ENCODE measurements at regions not wholly inside any gene's neighbourhood (a gene's known extent, or its start where the extent isn't known, plus 50 kb on each side); places are given as distances from the start of the nearest gene placed in this dataset.

DNA sequence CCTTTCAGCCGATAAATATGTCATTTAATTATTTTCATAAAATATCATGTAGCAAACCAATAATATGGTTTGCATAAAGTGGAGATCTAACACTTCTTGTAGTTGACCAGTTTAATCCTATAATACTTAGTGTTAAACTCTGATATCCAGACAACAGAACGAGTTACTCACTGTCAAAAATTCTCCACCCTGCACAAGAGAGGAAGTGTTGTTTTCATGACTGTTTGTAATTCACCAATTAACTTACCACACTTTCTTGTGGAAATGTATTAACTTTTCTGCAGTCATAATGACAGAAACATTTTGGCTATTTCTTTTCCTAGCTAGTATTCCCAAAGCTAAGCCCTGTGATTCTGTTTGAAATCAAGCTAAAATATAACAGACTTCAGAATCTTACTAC, 555.3 kb upstream of the FTMT start:
- no peak overlapping the region for H3K4me3 ChIP-seq (ENCODE audit: low read depth, low read length)
- TF ChIP-seq, protein P1, sequence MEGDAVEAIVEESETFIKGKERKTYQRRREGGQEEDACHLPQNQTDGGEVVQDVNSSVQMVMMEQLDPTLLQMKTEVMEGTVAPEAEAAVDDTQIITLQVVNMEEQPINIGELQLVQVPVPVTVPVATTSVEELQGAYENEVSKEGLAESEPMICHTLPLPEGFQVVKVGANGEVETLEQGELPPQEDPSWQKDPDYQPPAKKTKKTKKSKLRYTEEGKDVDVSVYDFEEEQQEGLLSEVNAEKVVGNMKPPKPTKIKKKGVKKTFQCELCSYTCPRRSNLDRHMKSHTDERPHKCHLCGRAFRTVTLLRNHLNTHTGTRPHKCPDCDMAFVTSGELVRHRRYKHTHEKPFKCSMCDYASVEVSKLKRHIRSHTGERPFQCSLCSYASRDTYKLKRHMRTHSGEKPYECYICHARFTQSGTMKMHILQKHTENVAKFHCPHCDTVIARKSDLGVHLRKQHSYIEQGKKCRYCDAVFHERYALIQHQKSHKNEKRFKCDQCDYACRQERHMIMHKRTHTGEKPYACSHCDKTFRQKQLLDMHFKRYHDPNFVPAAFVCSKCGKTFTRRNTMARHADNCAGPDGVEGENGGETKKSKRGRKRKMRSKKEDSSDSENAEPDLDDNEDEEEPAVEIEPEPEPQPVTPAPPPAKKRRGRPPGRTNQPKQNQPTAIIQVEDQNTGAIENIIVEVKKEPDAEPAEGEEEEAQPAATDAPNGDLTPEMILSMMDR (conservative IDR thresholded peaks at IDR 0.05; ENCODE audit: low read depth, low read length) = no peak
- no peak for DNase-seq (ENCODE audit: low read depth)

DNA sequence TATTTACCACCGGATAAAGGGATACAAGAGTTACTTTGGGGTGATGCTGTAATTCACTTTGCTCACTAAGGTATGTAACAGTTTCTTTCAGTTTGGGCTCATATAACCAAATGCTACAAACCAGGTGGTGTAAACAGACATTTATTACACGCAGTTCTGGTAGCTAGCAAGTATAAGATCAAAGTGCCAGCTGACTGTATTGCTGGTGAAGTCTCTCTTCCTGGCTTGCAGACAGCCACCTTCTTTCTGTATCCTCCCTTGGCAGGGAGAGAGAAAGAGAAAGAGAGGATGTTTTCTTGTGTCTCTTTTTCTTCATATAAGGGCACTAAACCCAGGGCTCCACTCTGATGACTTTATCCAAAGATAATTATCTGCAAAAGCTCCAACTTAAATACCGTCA, 552.5 kb upstream of the FTMT start:
- TF ChIP-seq, protein P1 (conservative IDR thresholded peaks at IDR 0.05; ENCODE audit: low read depth, low read length) = no peak
- DNase-seq (ENCODE audit: low read depth) = no peak
- no peak overlapping the region for H3K4me3 ChIP-seq (ENCODE audit: low read depth, low read length)

- H3K4me3 ChIP-seq (ENCODE audit: low read depth, low read length) = no peak overlapping the region
- TF ChIP-seq, protein P1 (conservative IDR thresholded peaks at IDR 0.05; ENCODE audit: low read depth, low read length) = no peak
- no peak for DNase-seq (ENCODE audit: low read depth)
These were observed 546.8 kb upstream of the FTMT start for GRCh38 chr5:121304838-121305237.

DNA sequence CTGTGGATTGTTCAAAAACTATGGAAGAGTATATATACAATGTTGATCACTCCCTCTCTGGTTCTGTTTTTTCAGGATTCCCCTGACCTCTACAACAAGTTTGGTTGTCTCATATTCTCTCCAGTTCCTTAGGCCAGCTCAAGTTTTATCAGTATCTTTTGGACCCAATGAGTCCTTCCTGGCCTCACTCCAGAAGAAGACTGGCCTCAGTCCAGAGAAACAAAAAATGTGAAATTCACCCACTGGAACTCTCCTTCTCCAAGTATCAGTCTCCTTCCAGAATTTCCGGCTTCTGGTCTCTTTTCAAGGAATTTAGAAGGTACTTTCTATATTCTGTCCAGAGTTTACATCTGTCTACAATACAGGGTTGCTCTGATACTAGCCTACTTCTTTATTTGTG, 537.8 kb upstream of the FTMT start:
- H3K4me3 ChIP-seq (ENCODE audit: low read depth, low read length) = no peak overlapping the region
- TF ChIP-seq, protein P1 (conservative IDR thresholded peaks at IDR 0.05; ENCODE audit: low read depth, low read length) = no peak
- no peak for DNase-seq (ENCODE audit: low read depth)

DNA sequence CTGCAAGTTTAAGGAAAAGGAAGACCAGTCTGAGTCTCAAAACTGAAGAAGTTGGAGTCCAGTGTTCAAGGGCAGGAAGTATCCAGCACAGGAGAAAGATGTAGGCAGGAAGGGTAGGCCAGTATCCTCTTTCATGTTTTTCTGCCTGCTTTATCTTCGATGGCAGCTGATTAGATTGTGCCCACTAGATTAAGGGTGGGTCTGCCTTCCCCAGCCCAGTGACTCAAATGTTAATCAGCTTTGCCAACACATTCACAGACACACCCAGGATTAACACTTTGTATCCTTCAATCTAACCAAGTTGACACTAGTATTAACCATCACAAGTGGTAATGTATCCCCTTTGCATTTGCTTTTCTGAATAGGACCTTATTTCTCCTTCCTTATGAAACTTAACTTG, 535.9 kb upstream of the FTMT start:
- no peak overlapping the region for H3K4me3 ChIP-seq (ENCODE audit: low read depth, low read length)
- DNase-seq (ENCODE audit: low read depth) = no peak
- TF ChIP-seq, protein P1 (conservative IDR thresholded peaks at IDR 0.05; ENCODE audit: low read depth, low read length) = no peak

- DNase-seq (ENCODE audit: low read depth) = no peak
- TF ChIP-seq, protein P1 (conservative IDR thresholded peaks at IDR 0.05; ENCODE audit: low read depth, low read length) = no peak
- no peak overlapping the region for H3K4me3 ChIP-seq (ENCODE audit: low read depth, low read length)
These were observed 532.4 kb upstream of the FTMT start for GRCh38 chr5:121319292-121319691.

DNA sequence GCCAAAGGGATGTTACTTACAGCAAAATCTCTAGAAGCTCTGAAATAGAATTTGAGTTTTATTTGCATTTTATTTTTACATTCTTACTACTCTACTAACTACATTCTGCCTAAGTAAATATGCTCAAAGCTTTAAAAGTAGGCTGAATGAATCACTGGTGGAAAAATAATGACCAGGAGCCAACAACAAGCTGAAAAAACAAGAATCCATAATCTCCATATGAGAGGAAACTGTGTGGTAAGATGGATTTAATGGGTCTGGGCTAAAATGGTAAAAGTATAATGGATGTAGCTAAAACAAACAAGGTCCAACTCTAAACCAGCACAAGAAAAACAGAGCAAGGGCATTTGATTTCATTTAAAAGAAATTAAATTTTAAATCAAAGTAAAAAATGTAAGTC, 525.8 kb upstream of the FTMT start:
- DNase-seq (ENCODE audit: low read depth) = no peak
- H3K4me3 ChIP-seq (ENCODE audit: low read depth, low read length) = no peak overlapping the region
- TF ChIP-seq, protein P1 (conservative IDR thresholded peaks at IDR 0.05; ENCODE audit: low read depth, low read length) = no peak
